Medulla oblongata (tissue), 1 donor: ENCODE measurements at regions not wholly inside any gene's neighbourhood (a gene's known extent, or its start where the extent isn't known, plus 50 kb on each side); places are given as distances from the start of the nearest gene placed in this dataset.
A peak's percentile ranks its signal among the peaks of the same experiment; 100 is the strongest.

ENCODE experiments used
- DNase-seq: peaks from one replicate; pipeline ENCODE4 v3.0.0-alpha.2; 2015; ENCODE audit errors: extremely low spot score

- DNase-seq: no peak
Observed at GRCh38 chr15:91665212-91665611, 188.3 kb upstream of the SLCO3A1 start.

GRCh38 chr15:91668370-91668769 is 185.1 kb upstream of the SLCO3A1 start:
- DNase-seq: no peak

GRCh38 chr15:91670108-91670507 is 183.4 kb upstream of the SLCO3A1 start:
- DNase-seq: no peak

- DNase-seq: no peak
Observed at GRCh38 chr15:91678003-91678402, 175.5 kb upstream of the SLCO3A1 start.

GRCh38 chr15:91679447-91679846 is 174.1 kb upstream of the SLCO3A1 start:
- DNase-seq: no peak

GRCh38 chr15:91685436-91685835 is 168.1 kb upstream of the SLCO3A1 start:
- no peak for DNase-seq

- no peak for DNase-seq
Observed at GRCh38 chr15:91688811-91689210, 164.7 kb upstream of the SLCO3A1 start.

- no peak for DNase-seq
Observed at GRCh38 chr15:91689377-91689776, 164.1 kb upstream of the SLCO3A1 start.

GRCh38 chr15:91692596-91692995 is 160.9 kb upstream of the SLCO3A1 start:
- no peak for DNase-seq

GRCh38 chr15:91694131-91694830 is 159.2 kb upstream of the SLCO3A1 start:
- DNase-seq: peak; percentile 46

GRCh38 chr15:91694831-91695210 is 158.7 kb upstream of the SLCO3A1 start:
- no peak for DNase-seq

- no peak for DNase-seq
Observed at GRCh38 chr15:91695799-91696198, 157.7 kb upstream of the SLCO3A1 start.

GRCh38 chr15:91696981-91697380 is 156.5 kb upstream of the SLCO3A1 start:
- no peak for DNase-seq

- DNase-seq: no peak
Observed at GRCh38 chr15:91698241-91698640, 155.3 kb upstream of the SLCO3A1 start.

- DNase-seq: no peak
Observed at GRCh38 chr15:91699741-91700140, 153.8 kb upstream of the SLCO3A1 start.

- DNase-seq: peak; percentile 15
Observed at GRCh38 chr15:91703274-91703673, 150.2 kb upstream of the SLCO3A1 start.

- no peak for DNase-seq
Observed at GRCh38 chr15:91704343-91704742, 149.2 kb upstream of the SLCO3A1 start.

GRCh38 chr15:91706322-91707032 is 147.0 kb upstream of the SLCO3A1 start:
- DNase-seq: peak; percentile 93

- no peak for DNase-seq
Observed at GRCh38 chr15:91710080-91710698, 143.3 kb upstream of the SLCO3A1 start.

GRCh38 chr15:91711384-91712033 is 142.0 kb upstream of the SLCO3A1 start:
- DNase-seq: peak; percentile 18

- DNase-seq: no peak
Observed at GRCh38 chr15:91712286-91712685, 141.2 kb upstream of the SLCO3A1 start.

GRCh38 chr15:91716536-91716935 is 137.0 kb upstream of the SLCO3A1 start:
- no peak for DNase-seq
